Smooth muscle cell (in vitro differentiated cells): ENCODE measurements at regions not wholly inside any gene's neighbourhood (a gene's known extent, or its start where the extent isn't known, plus 50 kb on each side); places are given as distances from the start of the nearest gene placed in this dataset.

Experiments
- DNase-seq: peaks from one replicate; lab custom pipeline; 2025; ENCODE audit not compliant: unreplicated experiment; lab: John Stamatoyannopoulos, UW
- H2AFZ ChIP-seq: fragments of 200-600 bp; sonication (generic); 2 replicates; pipeline ENCODE4 v1.6.0; 2016; ENCODE audit warnings: antibody characterized with exemption, low read depth, mild to moderate bottlenecking
- H3F3A ChIP-seq: fragments of 200-600 bp; sonication (generic); 2 replicates; pipeline ENCODE4 v1.6.0; 2017; ENCODE audit warnings: antibody characterized with exemption, low read depth
- H3K27ac ChIP-seq: fragments of 200-600 bp; sonication (generic); 2 replicates; pipeline ENCODE4 v1.5.1; 2016; ENCODE audit warnings: low read depth, mild to moderate bottlenecking
- H3K27me3 ChIP-seq: fragments of 200-600 bp; sonication (generic); 2 replicates; pipeline ENCODE4 v1.6.1; 2016; ENCODE audit warnings: low read depth, mild to moderate bottlenecking
- H3K36me3 ChIP-seq: fragments of 200-600 bp; sonication (generic); 2 replicates; pipeline ENCODE4 v1.5.1; 2016; ENCODE audit warnings: low read depth
- H3K4me1 ChIP-seq: fragments of 200-600 bp; sonication (generic); 2 replicates; pipeline ENCODE4 v1.5.1; 2016; ENCODE audit warnings: low read depth
- H3K4me2 ChIP-seq: fragments of 200-600 bp; sonication (generic); 2 replicates; pipeline ENCODE4 v1.6.0; 2016; ENCODE audit warnings: mild to moderate bottlenecking
- H3K4me3 ChIP-seq: fragments of 200-600 bp; sonication (generic); 2 replicates; pipeline ENCODE4 v1.5.1; 2016; ENCODE audit warnings: mild to moderate bottlenecking
- H3K79me2 ChIP-seq: fragments of 200-600 bp; sonication (generic); 2 replicates; pipeline ENCODE4 v1.6.0; 2016; ENCODE audit warnings: low read depth, mild to moderate bottlenecking
- H3K9ac ChIP-seq: fragments of 200-600 bp; sonication (generic); 2 replicates; pipeline ENCODE4 v1.6.0; 2016; ENCODE audit warnings: low read depth
- H3K9me3 ChIP-seq: fragments of 200-600 bp; sonication (generic); replicated peaks from 2 replicates; pipeline ENCODE4 v1.5.1; 2016; ENCODE audit warnings: low read depth
- H4K20me1 ChIP-seq: fragments of 200-600 bp; sonication (generic); 2 replicates; pipeline ENCODE4 v1.6.0; 2016; ENCODE audit warnings: low read depth
- CTCF ChIP-seq: fragments of 200-600 bp; sonication (generic); IDR thresholded peaks from 2 replicates; pipeline ENCODE4 v1.5.1; 2017; ENCODE audit warnings: borderline replicate concordance, mild to moderate bottlenecking, antibody characterized with exemption; ENCODE audit not compliant: insufficient read depth, poor library complexity, severe bottlenecking
- WGBS: methylation state at CpG from one replicate; pipeline ENCODE4 v1.1.7; 2016; ENCODE audit warnings: low lambda C conversion rate; 5-methylcytosine and 5-hydroxymethylcytosine counted together

- Histone ChIP-seq H4K20me1 (no peaks in the 10 kb centered on the region), H3K79me2 (no peaks in the 10 kb centered on the region), H2AFZ (no peak overlapping the region), H3K9me3 (no peaks in the 10 kb centered on the region), H3K27ac (no peak overlapping the region), H3K9ac (no peak overlapping the region), H3K27me3 (no peaks in the 10 kb centered on the region), H3K4me3 (no peak overlapping the region), H3K4me1 (no peaks in the 10 kb centered on the region), H3F3A (no peaks in the 10 kb centered on the region), H3K4me2 (no peak overlapping the region), H3K36me3 (no peaks in the 10 kb centered on the region)
- DNase-seq, result no peak
- no peak for TF ChIP-seq CTCF
- WGBS, result 52% methylated on average over 2 of the region's 2 CpGs
These were observed 296.1 kb upstream of the LDB2 start for GRCh38 chr4:17194586-17194985.

- no peaks in the 10 kb centered on the region for H3F3A ChIP-seq
- no peaks in the 10 kb centered on the region for H4K20me1 ChIP-seq
- H3K9me3 ChIP-seq, result no peaks in the 10 kb centered on the region
- TF ChIP-seq CTCF, result no peak
- H3K36me3 ChIP-seq, result no peaks in the 10 kb centered on the region
- no peak overlapping the region for H3K4me3 ChIP-seq
- no peak for DNase-seq
- H3K4me2 ChIP-seq, result no peak overlapping the region
- no peaks in the 10 kb centered on the region for H3K27me3 ChIP-seq
- H3K9ac ChIP-seq, result no peak overlapping the region
- H3K79me2 ChIP-seq, result no peaks in the 10 kb centered on the region
- H3K4me1 ChIP-seq, result peaks cover 10% of the 10 kb centered on the region
- no peak overlapping the region for H2AFZ ChIP-seq
- WGBS, result 86% methylated on average over 3 of the region's 3 CpGs
- no peak overlapping the region for H3K27ac ChIP-seq
These were observed 291.3 kb upstream of the LDB2 start for GRCh38 chr4:17189759-17190158.

GRCh38 chr4:17189401-17189720, 290.9 kb upstream of the LDB2 start:
- DNase-seq, result no peak
- H4K20me1 ChIP-seq, result no peaks in the 10 kb centered on the region
- WGBS, result 29% methylated on average over 4 of the region's 4 CpGs
- H3K36me3 ChIP-seq, result no peaks in the 10 kb centered on the region
- no peak overlapping the region for H2AFZ ChIP-seq
- H3K4me2 ChIP-seq, result no peak overlapping the region
- no peak for TF ChIP-seq CTCF
- no peak overlapping the region for H3K27ac ChIP-seq
- no peaks in the 10 kb centered on the region for H3F3A ChIP-seq
- no peak overlapping the region for H3K4me3 ChIP-seq
- no peaks in the 10 kb centered on the region for H3K9me3 ChIP-seq
- H3K79me2 ChIP-seq, result no peaks in the 10 kb centered on the region
- H3K27me3 ChIP-seq, result no peaks in the 10 kb centered on the region
- H3K4me1 ChIP-seq, result peaks cover 10% of the 10 kb centered on the region
- no peak overlapping the region for H3K9ac ChIP-seq

- Histone ChIP-seq H3K79me2 (no peaks in the 10 kb centered on the region), H3K27me3 (no peaks in the 10 kb centered on the region), H3K4me2 (no peak overlapping the region), H3K9ac (no peak overlapping the region), H3K27ac (no peak overlapping the region), H3F3A (no peaks in the 10 kb centered on the region), H4K20me1 (no peaks in the 10 kb centered on the region), H3K36me3 (no peaks in the 10 kb centered on the region), H2AFZ (peak overlapping the region; percentile 76), H3K4me3 (no peak overlapping the region), H3K9me3 (no peaks in the 10 kb centered on the region), H3K4me1 (peaks cover 10% of the 10 kb centered on the region)
- no peak for DNase-seq
- no peak for TF ChIP-seq CTCF
- 76% methylated on average over 4 of the region's 4 CpGs for WGBS
These were observed 290.3 kb upstream of the LDB2 start for GRCh38 chr4:17188547-17189400.
